ENCODE measurements at regions not wholly inside any gene's neighbourhood (a gene's known extent, or its start where the extent isn't known, plus 50 kb on each side); places are given as distances from the start of the nearest gene placed in this dataset.

GRCh38 chr6:91140449-91140848 is 553.6 kb upstream of the MAP3K7 start:
- Histone ChIP-seq H3K36me3 (no peaks in the 10 kb centered on the region), H3K4me3 (no peak overlapping the region), H3K4me1 (no peaks in the 10 kb centered on the region), H3K9me3 (no peaks in the 10 kb centered on the region), H3K27me3 (no peaks in the 10 kb centered on the region), H3K27ac (no peak overlapping the region)
- intact Hi-C loops (cut with DNase I): no loop called here
- no peak for DNase-seq (ENCODE audit: extremely low spot score in 2 of 2)
- no peak for TF ChIP-seq POLR2AphosphoS5 (IDR thresholded peaks at IDR 0.05; ENCODE audit: insufficient read depth in 1 of 2, low read depth in 1 of 2)
- no peak for TF ChIP-seq CTCF (IDR thresholded peaks at IDR 0.05)
- no peak for TF ChIP-seq POLR2A (IDR thresholded peaks at IDR 0.05)

- DNase-seq (ENCODE audit: extremely low spot score in 2 of 2): no peak
- Histone ChIP-seq H3K4me3 (no peak overlapping the region), H3K4me1 (no peaks in the 10 kb centered on the region), H3K9me3 (no peaks in the 10 kb centered on the region), H3K27me3 (no peaks in the 10 kb centered on the region), H3K36me3 (no peaks in the 10 kb centered on the region), H3K27ac (no peak overlapping the region)
- intact Hi-C loops (cut with DNase I): no loop called here
- TF ChIP-seq POLR2A (IDR thresholded peaks at IDR 0.05): no peak
- TF ChIP-seq CTCF (IDR thresholded peaks at IDR 0.05): no peak
- TF ChIP-seq POLR2AphosphoS5 (IDR thresholded peaks at IDR 0.05; ENCODE audit: insufficient read depth in 1 of 2, low read depth in 1 of 2): no peak
These were observed 550.4 kb upstream of the MAP3K7 start for GRCh38 chr6:91137286-91137685.

GRCh38 chr6:91135406-91136103 is 548.7 kb upstream of the MAP3K7 start:
- no peaks in the 10 kb centered on the region for H3K27me3 ChIP-seq
- H3K4me3 ChIP-seq: no peak overlapping the region
- H3K9me3 ChIP-seq: no peaks in the 10 kb centered on the region
- TF ChIP-seq CTCF (IDR thresholded peaks at IDR 0.05): no peak
- no peak for TF ChIP-seq POLR2AphosphoS5 (IDR thresholded peaks at IDR 0.05; ENCODE audit: insufficient read depth in 1 of 2, low read depth in 1 of 2)
- no peak for TF ChIP-seq POLR2A (IDR thresholded peaks at IDR 0.05)
- intact Hi-C loops (cut with DNase I): no loop called here
- DNase-seq (ENCODE audit: extremely low spot score in 2 of 2): no peak
- no peaks in the 10 kb centered on the region for H3K4me1 ChIP-seq
- H3K36me3 ChIP-seq: no peaks in the 10 kb centered on the region
- H3K27ac ChIP-seq: no peak overlapping the region

- Histone ChIP-seq H3K36me3 (no peaks in the 10 kb centered on the region), H3K27me3 (no peaks in the 10 kb centered on the region), H3K27ac (no peak overlapping the region), H3K4me3 (no peak overlapping the region), H3K9me3 (no peaks in the 10 kb centered on the region), H3K4me1 (no peaks in the 10 kb centered on the region)
- no peak for DNase-seq (ENCODE audit: extremely low spot score in 2 of 2)
- intact Hi-C loops (cut with DNase I): no loop called here
- TF ChIP-seq POLR2A (IDR thresholded peaks at IDR 0.05): no peak
- TF ChIP-seq CTCF (IDR thresholded peaks at IDR 0.05): no peak
- no peak for TF ChIP-seq POLR2AphosphoS5 (IDR thresholded peaks at IDR 0.05; ENCODE audit: insufficient read depth in 1 of 2, low read depth in 1 of 2)
These were observed 545.6 kb upstream of the MAP3K7 start for GRCh38 chr6:91132461-91132860.

- no peaks in the 10 kb centered on the region for H3K9me3 ChIP-seq
- DNase-seq (ENCODE audit: extremely low spot score in 2 of 2): no peak
- no peaks in the 10 kb centered on the region for H3K36me3 ChIP-seq
- TF ChIP-seq CTCF (IDR thresholded peaks at IDR 0.05) (no peak), POLR2AphosphoS5 (IDR thresholded peaks at IDR 0.05; ENCODE audit: insufficient read depth in 1 of 2, low read depth in 1 of 2) (no peak), POLR2A (IDR thresholded peaks at IDR 0.05) (no peak)
- H3K27ac ChIP-seq: no peak overlapping the region
- intact Hi-C loops (cut with DNase I): no loop called here
- no peaks in the 10 kb centered on the region for H3K27me3 ChIP-seq
- H3K4me1 ChIP-seq: no peaks in the 10 kb centered on the region
- no peak overlapping the region for H3K4me3 ChIP-seq
These were observed 543.3 kb upstream of the MAP3K7 start for GRCh38 chr6:91130126-91130525.
